ENCODE measurements at regions not wholly inside any gene's neighbourhood (a gene's known extent, or its start where the extent isn't known, plus 50 kb on each side); places are given as distances from the start of the nearest gene placed in this dataset.

DNA sequence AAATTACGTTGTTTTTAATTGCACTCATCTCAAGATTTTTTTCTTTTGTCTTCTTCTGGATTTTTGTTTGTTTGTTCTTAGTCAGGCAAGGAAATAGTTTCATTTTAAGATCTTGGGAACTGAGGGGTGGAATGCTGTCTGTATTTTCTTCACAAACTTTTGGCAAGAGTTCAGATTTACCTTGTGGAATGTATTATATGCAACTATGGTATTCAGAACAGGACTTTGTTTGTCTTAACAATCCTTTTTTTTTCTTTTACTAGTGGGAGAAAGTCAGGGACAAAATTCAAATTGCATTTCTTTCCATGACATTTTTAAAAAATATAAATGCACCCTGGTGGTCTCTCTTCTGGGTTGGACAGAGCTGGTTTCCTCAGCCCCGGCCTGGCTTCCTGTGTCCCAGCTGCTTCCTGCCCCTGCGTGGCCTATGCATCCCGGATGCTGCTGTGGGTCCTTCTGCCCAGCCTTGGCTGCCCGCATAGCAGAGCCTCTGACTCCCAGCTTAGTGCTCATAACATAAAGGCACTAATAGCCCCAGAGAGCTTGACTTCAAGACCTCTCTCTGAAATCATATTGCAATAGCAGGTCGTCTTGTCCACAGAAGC is 520.7 kb downstream of the QKI start:
- Histone ChIP-seq H2AFZ (ENCODE audit: low read depth, low read length, severe bottlenecking) (no peak overlapping the region), H3K9ac (ENCODE audit: low read length) (no peak overlapping the region), H4K20me1 (ENCODE audit: low read depth, low read length) (no peaks in the 10 kb centered on the region), H3K79me2 (ENCODE audit: insufficient read depth, low read length) (no peaks in the 10 kb centered on the region), H3K36me3 (ENCODE audit: low read length) (no peaks in the 10 kb centered on the region), H3K4me3 (ENCODE audit: insufficient read depth, low read length, poor library complexity, severe bottlenecking) (no peak overlapping the region), H3K27ac (ENCODE audit: low read depth, low read length) (no peak overlapping the region), H3K4me2 (ENCODE audit: low read depth, low read length, poor library complexity, severe bottlenecking) (no peak overlapping the region), H3F3A (ENCODE audit: insufficient read depth) (no peaks in the 10 kb centered on the region), H3K27me3 (ENCODE audit: low read length) (no peaks in the 10 kb centered on the region), H3K9me3 (ENCODE audit: insufficient read depth, low read length) (no peaks in the 10 kb centered on the region), H3K9me2 (replicated peaks; ENCODE audit: insufficient read depth, low read length) (no peaks in the 10 kb centered on the region)
- TF ChIP-seq EZH2phosphoT487 (conservative IDR thresholded peaks at IDR 0.05; ENCODE audit: low read length): no peak
- TF ChIP-seq, protein P1, sequence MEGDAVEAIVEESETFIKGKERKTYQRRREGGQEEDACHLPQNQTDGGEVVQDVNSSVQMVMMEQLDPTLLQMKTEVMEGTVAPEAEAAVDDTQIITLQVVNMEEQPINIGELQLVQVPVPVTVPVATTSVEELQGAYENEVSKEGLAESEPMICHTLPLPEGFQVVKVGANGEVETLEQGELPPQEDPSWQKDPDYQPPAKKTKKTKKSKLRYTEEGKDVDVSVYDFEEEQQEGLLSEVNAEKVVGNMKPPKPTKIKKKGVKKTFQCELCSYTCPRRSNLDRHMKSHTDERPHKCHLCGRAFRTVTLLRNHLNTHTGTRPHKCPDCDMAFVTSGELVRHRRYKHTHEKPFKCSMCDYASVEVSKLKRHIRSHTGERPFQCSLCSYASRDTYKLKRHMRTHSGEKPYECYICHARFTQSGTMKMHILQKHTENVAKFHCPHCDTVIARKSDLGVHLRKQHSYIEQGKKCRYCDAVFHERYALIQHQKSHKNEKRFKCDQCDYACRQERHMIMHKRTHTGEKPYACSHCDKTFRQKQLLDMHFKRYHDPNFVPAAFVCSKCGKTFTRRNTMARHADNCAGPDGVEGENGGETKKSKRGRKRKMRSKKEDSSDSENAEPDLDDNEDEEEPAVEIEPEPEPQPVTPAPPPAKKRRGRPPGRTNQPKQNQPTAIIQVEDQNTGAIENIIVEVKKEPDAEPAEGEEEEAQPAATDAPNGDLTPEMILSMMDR (IDR thresholded peaks at IDR 0.05; ENCODE audit: insufficient read depth, low read length, poor library complexity, severe bottlenecking): no peak

DNA sequence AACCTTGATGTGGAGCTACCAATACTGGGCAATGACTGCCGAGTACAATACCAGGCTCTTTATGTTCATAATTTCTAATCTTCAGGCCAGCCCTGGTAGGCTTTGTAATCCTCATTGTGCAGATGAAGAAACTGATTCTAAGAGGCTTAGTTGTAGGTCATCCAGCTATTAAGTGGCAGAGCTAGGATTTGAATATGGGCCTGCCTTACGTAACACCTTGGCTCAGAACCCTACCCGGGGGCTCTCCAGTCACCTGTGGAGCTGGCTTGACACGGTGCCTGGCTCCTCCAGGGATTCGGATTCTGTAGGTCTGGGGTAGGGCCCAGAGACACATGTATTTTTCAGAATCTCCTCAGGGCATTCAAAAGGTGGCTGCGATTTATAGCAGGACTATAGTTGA is 515.5 kb downstream of the QKI start:
- H3K4me2 ChIP-seq (ENCODE audit: low read depth, low read length, poor library complexity, severe bottlenecking): no peak overlapping the region
- H3K36me3 ChIP-seq (ENCODE audit: low read length): no peaks in the 10 kb centered on the region
- no peak for TF ChIP-seq EZH2phosphoT487 (conservative IDR thresholded peaks at IDR 0.05; ENCODE audit: low read length)
- TF ChIP-seq, protein P1 (IDR thresholded peaks at IDR 0.05; ENCODE audit: insufficient read depth, low read length, poor library complexity, severe bottlenecking): no peak
- H3K9me3 ChIP-seq (ENCODE audit: insufficient read depth, low read length): no peaks in the 10 kb centered on the region
- H3K27ac ChIP-seq (ENCODE audit: low read depth, low read length): no peak overlapping the region
- no peak overlapping the region for H3K9ac ChIP-seq (ENCODE audit: low read length)
- H4K20me1 ChIP-seq (ENCODE audit: low read depth, low read length): no peaks in the 10 kb centered on the region
- H3F3A ChIP-seq (ENCODE audit: insufficient read depth): no peaks in the 10 kb centered on the region
- H3K4me3 ChIP-seq (ENCODE audit: insufficient read depth, low read length, poor library complexity, severe bottlenecking): no peak overlapping the region
- no peaks in the 10 kb centered on the region for H3K79me2 ChIP-seq (ENCODE audit: insufficient read depth, low read length)
- no peaks in the 10 kb centered on the region for H3K27me3 ChIP-seq (ENCODE audit: low read length)
- H2AFZ ChIP-seq (ENCODE audit: low read depth, low read length, severe bottlenecking): no peak overlapping the region
- H3K9me2 ChIP-seq (replicated peaks; ENCODE audit: insufficient read depth, low read length): no peaks in the 10 kb centered on the region

DNA sequence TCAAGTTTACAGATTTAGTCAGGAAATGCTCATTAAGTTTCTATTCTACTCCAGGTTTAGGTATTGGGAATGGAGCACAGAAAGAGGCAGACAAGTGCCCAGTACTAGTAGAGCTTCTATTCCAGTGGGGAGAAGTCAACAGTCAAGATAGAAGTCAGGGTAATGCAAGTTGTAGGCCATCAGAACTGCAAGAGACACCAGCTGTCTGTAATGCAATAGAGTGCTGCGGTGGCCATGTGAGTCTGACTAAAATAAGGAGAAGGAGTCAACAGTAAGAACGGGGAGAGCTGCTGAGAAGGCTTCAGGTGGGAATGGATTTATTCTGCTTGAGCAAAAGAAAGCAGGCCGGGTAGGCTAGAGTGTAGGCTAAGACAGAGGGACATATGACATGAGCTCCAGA is 515.0 kb downstream of the QKI start:
- H3K27me3 ChIP-seq (ENCODE audit: low read length): no peaks in the 10 kb centered on the region
- H3F3A ChIP-seq (ENCODE audit: insufficient read depth): no peaks in the 10 kb centered on the region
- H3K4me2 ChIP-seq (ENCODE audit: low read depth, low read length, poor library complexity, severe bottlenecking): no peak overlapping the region
- H2AFZ ChIP-seq (ENCODE audit: low read depth, low read length, severe bottlenecking): no peak overlapping the region
- no peaks in the 10 kb centered on the region for H4K20me1 ChIP-seq (ENCODE audit: low read depth, low read length)
- H3K9me3 ChIP-seq (ENCODE audit: insufficient read depth, low read length): no peaks in the 10 kb centered on the region
- no peaks in the 10 kb centered on the region for H3K9me2 ChIP-seq (replicated peaks; ENCODE audit: insufficient read depth, low read length)
- H3K36me3 ChIP-seq (ENCODE audit: low read length): no peaks in the 10 kb centered on the region
- no peaks in the 10 kb centered on the region for H3K79me2 ChIP-seq (ENCODE audit: insufficient read depth, low read length)
- no peak overlapping the region for H3K4me3 ChIP-seq (ENCODE audit: insufficient read depth, low read length, poor library complexity, severe bottlenecking)
- TF ChIP-seq, protein P1 (IDR thresholded peaks at IDR 0.05; ENCODE audit: insufficient read depth, low read length, poor library complexity, severe bottlenecking): no peak
- TF ChIP-seq EZH2phosphoT487 (conservative IDR thresholded peaks at IDR 0.05; ENCODE audit: low read length): no peak
- no peak overlapping the region for H3K27ac ChIP-seq (ENCODE audit: low read depth, low read length)
- H3K9ac ChIP-seq (ENCODE audit: low read length): no peak overlapping the region
